ENCODE measurements at regions not wholly inside any gene's neighbourhood (a gene's known extent, or its start where the extent isn't known, plus 50 kb on each side); places are given as distances from the start of the nearest gene placed in this dataset.

GRCh38 chr10:29063806-29064644, 224.8 kb upstream of the LYZL1 start:
- TF ChIP-seq, protein P1, sequence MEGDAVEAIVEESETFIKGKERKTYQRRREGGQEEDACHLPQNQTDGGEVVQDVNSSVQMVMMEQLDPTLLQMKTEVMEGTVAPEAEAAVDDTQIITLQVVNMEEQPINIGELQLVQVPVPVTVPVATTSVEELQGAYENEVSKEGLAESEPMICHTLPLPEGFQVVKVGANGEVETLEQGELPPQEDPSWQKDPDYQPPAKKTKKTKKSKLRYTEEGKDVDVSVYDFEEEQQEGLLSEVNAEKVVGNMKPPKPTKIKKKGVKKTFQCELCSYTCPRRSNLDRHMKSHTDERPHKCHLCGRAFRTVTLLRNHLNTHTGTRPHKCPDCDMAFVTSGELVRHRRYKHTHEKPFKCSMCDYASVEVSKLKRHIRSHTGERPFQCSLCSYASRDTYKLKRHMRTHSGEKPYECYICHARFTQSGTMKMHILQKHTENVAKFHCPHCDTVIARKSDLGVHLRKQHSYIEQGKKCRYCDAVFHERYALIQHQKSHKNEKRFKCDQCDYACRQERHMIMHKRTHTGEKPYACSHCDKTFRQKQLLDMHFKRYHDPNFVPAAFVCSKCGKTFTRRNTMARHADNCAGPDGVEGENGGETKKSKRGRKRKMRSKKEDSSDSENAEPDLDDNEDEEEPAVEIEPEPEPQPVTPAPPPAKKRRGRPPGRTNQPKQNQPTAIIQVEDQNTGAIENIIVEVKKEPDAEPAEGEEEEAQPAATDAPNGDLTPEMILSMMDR (IDR thresholded peaks at IDR 0.05): no peak
- TF ChIP-seq TCF7L2 (IDR thresholded peaks at IDR 0.05; ENCODE audit: low read depth, low read length) (no peak), REST (IDR thresholded peaks at IDR 0.05; ENCODE audit: insufficient read depth in 1 of 2, low read depth in 2 of 2, low read length in 1 of 2) (no peak), POLR2AphosphoS5 (IDR thresholded peaks at IDR 0.05; ENCODE audit: low read depth, low read length) (no peak), SIN3A (IDR thresholded peaks at IDR 0.05; ENCODE audit: borderline replicate concordance, insufficient read depth, low read depth, low read length) (no peak)

All from Panc1 (cell line).